ENCODE measurements at regions not wholly inside any gene's neighbourhood (a gene's known extent, or its start where the extent isn't known, plus 50 kb on each side); places are given as distances from the start of the nearest gene placed in this dataset.
"Not testable (repeated sequence)": the region's sequence is repeated elsewhere in the genome, so short reads cannot be mapped to it uniquely, and the experiment has no call there.

DNA sequence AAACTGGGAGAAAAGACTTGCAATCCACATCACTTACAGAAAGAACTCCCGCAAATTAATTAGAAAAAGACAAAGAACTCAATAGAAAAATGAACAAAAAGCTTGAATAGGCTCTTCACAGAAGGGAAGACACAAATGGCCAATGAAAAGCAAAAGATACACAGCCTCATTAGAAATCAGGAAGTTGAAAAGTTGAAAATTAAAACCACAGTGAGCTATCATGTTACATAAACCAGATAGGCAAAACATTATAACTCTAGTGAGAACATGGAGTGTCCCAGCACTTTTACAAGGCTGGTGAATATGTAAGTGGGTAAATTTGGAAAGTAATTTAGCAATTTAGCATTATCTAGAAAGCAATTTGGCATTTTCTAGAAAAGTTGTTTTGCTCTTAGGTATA lies 158.4 kb upstream of the RASSF8 start:
- Mint-ChIP-seq H3K4me3 (no peak overlapping the region), H3K4me1 (ENCODE audit: low read depth) (peaks cover 6% of the 10 kb centered on the region), H3K27me3 (ENCODE audit: low read depth) (no peaks in the 10 kb centered on the region), H3K9me3 (no peaks in the 10 kb centered on the region), H3K27ac (no peak overlapping the region), H3K36me3 (ENCODE audit: insufficient read depth in 2 of 2) (no peaks in the 10 kb centered on the region)
- ATAC-seq (replicated peaks in 1 of 2) (no peak), DNase-seq (no peak)

DNA sequence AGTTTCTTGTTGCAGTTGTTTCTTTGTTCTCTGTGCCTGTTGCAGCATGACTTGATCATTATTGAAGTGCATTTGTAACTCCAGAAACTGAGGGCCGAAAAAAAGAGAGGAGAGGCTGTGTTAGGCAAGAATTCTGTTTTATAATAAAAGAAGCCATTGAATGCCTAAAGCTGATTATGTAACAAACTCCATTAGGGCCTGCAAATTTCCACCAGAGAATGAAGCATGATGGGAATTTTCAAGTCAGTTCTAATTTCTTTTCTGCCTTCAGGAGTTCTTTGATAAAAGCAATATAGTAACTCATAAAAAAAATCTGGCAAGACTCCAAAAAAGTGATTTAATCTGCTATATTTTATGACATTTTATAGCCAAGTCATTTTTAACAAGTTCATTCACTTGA lies 156.7 kb upstream of the RASSF8 start:
- DNase-seq (no peak), ATAC-seq (replicated peaks in 1 of 2) (no peak)
- H3K4me3 Mint-ChIP-seq, result no peak overlapping the region
- no peaks in the 10 kb centered on the region for H3K27me3 Mint-ChIP-seq (ENCODE audit: low read depth)
- peaks cover 21% of the 10 kb centered on the region for H3K4me1 Mint-ChIP-seq (ENCODE audit: low read depth)
- H3K27ac Mint-ChIP-seq, result no peak overlapping the region
- no peaks in the 10 kb centered on the region for H3K36me3 Mint-ChIP-seq (ENCODE audit: insufficient read depth in 2 of 2)
- no peaks in the 10 kb centered on the region for H3K9me3 Mint-ChIP-seq

DNA sequence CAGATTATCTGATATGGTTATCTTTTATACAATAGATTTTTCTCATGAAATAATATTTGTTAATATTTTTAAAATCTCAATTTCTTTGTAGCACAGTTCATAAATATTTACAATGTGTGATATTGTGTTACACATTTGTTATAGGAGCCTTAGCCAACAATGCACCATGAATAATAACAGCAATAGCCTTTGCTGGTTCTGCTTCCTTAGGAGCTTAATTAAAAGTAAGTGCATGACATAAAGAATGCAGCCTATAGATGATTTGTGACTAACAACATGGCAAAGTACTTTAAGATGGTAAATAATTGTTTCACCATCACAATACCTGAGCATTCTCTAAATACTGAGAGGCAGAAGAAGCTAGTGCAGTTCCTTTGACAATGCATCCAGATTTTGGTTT lies 156.3 kb upstream of the RASSF8 start:
- H3K36me3 Mint-ChIP-seq (ENCODE audit: insufficient read depth in 2 of 2), result no peaks in the 10 kb centered on the region
- ATAC-seq (replicated peaks in 1 of 2), result no peak
- H3K27ac Mint-ChIP-seq, result no peak overlapping the region
- no peak for DNase-seq
- H3K9me3 Mint-ChIP-seq, result no peaks in the 10 kb centered on the region
- no peaks in the 10 kb centered on the region for H3K27me3 Mint-ChIP-seq (ENCODE audit: low read depth)
- H3K4me1 Mint-ChIP-seq (ENCODE audit: low read depth), result peaks cover 24% of the 10 kb centered on the region
- no peak overlapping the region for H3K4me3 Mint-ChIP-seq

DNA sequence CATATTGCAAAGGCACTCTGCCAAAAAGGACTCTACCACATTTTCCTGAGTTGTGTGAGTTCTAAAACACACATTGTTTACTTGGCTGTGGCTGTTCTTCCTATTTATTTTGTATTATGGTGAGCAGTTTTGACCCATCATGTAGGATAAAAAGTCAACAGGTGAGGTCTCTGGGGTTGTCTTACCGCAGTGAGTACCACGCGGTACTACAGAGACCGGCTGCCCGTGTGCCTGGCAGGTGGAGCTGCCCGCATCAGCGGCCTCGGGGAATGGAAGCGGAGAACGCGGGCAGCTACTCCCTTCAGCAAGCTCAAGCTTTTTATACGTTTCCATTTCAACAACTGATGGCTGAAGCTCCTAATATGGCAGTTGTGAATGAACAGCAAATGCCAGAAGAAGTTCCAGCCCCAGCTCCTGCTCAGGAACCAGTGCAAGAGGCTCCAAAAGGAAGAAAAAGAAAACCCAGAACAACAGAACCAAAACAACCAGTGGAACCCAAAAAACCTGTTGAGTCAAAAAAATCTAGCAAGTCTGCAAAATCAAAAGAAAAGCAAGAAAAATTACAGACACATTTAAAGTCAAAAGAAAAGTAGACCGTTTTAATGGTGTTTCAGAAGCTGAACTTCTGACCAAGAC lies 155.3 kb upstream of the RASSF8 start:
- peaks cover 30% of the 10 kb centered on the region for H3K4me1 Mint-ChIP-seq (ENCODE audit: low read depth)
- H3K27ac Mint-ChIP-seq; H3K4me3 Mint-ChIP-seq; H3K9me3 Mint-ChIP-seq; H3K36me3 Mint-ChIP-seq (ENCODE audit: insufficient read depth in 2 of 2); H3K27me3 Mint-ChIP-seq (ENCODE audit: low read depth); DNase-seq: not testable (repeated sequence)
- ATAC-seq (replicated peaks in 1 of 2), result peak; percentile 42 to 48

DNA sequence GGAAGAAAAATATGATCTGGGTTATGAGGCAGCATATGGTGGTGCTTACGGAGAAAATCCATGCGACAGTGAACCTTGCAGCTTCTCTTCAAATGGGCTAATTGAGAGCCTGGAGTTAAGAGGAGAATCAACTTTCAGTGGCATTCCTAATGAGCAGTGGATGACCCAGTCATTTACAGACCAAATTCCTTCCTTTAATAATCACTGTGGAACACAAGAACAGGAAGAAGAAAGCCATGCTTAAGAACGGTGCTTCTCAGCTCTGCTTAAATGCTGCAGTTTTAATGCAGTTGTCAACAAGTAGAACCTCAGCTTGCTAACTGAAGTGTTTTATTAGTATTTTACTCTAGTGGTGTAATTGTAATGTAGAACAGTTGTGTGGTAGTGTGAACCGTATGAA lies 154.2 kb upstream of the RASSF8 start:
- peaks cover 30% of the 10 kb centered on the region for H3K4me1 Mint-ChIP-seq (ENCODE audit: low read depth)
- not testable (repeated sequence) for ATAC-seq (replicated peaks in 1 of 2); H3K9me3 Mint-ChIP-seq; H3K27me3 Mint-ChIP-seq (ENCODE audit: low read depth); H3K4me3 Mint-ChIP-seq; DNase-seq; H3K27ac Mint-ChIP-seq; H3K36me3 Mint-ChIP-seq (ENCODE audit: insufficient read depth in 2 of 2)

DNA sequence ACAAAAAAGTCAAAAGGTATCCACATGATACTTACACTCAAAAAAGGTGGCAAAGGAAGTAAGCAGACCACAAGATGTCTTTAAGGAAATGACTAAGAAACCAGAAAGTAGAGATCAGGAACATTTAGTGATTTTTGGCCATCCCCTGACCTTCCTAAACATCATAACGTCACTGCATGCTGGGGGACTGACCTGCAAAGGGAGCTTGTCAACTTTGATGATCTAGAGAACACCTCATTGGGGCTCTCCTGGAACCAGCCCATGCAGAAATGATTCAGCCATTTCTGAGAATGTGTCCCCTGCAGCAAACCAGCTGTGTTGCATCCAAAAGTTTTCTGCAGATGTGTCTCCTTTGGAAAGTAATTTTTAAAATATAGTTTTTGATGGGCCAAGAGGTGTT lies 152.2 kb upstream of the RASSF8 start:
- Mint-ChIP-seq H3K27me3 (ENCODE audit: low read depth) (no peaks in the 10 kb centered on the region), H3K4me1 (ENCODE audit: low read depth) (peaks cover 26% of the 10 kb centered on the region), H3K4me3 (peak overlapping the region; percentile 31 to 56), H3K27ac (peak overlapping the region; percentile 65), H3K9me3 (peaks cover 2% of the 10 kb centered on the region in 2 donors), H3K36me3 (ENCODE audit: insufficient read depth in 2 of 2) (peaks cover 0 to 4% of the 10 kb centered on the region in 2 donors)
- DNase-seq (peak; percentile 11 to 57), ATAC-seq (replicated peaks in 1 of 2) (peak; percentile 92 to 97)

DNA sequence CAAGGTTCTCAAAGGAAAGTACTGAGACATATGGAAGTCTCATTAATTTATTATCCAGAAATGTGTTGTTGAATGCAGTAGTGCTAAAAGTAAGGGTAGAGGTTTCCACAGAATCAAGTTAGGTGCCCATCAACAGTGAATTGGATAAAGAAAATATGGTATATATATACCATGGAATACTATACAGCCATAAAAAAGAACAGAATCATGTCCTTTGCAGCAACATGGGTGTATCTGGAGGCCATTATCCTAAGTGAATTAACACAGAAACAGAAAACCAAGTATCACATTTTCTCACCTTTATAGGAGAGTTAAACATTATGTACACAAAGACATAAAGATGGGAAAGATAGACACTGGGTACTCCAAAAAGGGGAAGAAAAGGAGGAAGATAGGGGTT lies 149.9 kb upstream of the RASSF8 start:
- Mint-ChIP-seq H3K4me1 (ENCODE audit: low read depth) (peaks cover 43% of the 10 kb centered on the region), H3K9me3 (peaks cover 2% of the 10 kb centered on the region in 2 donors), H3K36me3 (ENCODE audit: insufficient read depth in 2 of 2) (peaks cover 0 to 4% of the 10 kb centered on the region in 2 donors), H3K27me3 (ENCODE audit: low read depth) (no peaks in the 10 kb centered on the region), H3K27ac (no peak overlapping the region), H3K4me3 (no peak overlapping the region)
- no peak for ATAC-seq (replicated peaks in 1 of 2)
- no peak for DNase-seq

DNA sequence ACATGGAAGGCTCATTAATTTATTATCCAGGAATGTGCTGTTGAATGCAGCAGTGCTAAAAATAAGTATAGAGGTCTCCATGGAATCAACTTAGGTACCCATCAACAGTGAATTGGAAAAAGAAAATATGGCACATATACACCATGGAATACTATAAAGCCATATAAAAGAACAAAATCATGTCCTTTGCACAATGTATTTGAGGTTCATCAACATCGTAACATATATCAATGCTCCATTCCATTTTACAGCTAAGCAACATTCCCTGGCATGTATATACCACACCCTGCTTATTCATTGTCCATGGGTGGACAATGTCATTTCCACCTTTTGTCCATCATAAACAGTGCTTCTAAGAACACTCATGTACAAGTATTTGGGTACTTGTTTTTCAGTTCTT lies 147.8 kb upstream of the RASSF8 start:
- H3K4me3 Mint-ChIP-seq, result no peak overlapping the region
- DNase-seq, result no peak
- no peak for ATAC-seq (replicated peaks in 1 of 2)
- H3K4me1 Mint-ChIP-seq (ENCODE audit: low read depth), result peaks cover 39% of the 10 kb centered on the region
- no peak overlapping the region for H3K27ac Mint-ChIP-seq
- H3K36me3 Mint-ChIP-seq (ENCODE audit: insufficient read depth in 2 of 2), result peaks cover 0 to 4% of the 10 kb centered on the region in 2 donors
- H3K27me3 Mint-ChIP-seq (ENCODE audit: low read depth), result no peaks in the 10 kb centered on the region
- peaks cover 2% of the 10 kb centered on the region in 2 donors for H3K9me3 Mint-ChIP-seq

DNA sequence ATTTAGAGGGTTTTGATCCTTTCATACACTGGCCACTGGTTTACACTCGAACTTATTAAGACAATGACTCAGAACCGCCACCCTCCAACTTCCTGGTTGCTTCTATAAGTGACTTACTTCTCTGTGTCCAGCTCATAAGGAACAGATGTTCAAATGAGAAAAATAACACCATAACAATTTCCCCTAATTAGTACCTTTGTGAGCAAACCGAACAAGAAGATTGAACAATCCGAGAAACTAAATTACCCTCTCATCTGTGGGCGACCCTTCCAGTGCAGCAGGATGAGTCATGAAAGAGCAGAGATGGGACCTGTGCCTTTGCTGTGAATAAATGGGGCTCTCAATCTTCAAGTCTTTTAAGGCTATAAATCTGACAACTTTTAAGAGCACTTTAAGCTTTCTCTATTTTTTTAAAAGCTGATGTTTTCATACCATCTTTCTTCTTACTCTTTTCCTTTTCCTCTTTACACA lies 146.8 kb upstream of the RASSF8 start:
- Mint-ChIP-seq H3K27ac (no peak overlapping the region), H3K27me3 (ENCODE audit: low read depth) (no peaks in the 10 kb centered on the region), H3K36me3 (ENCODE audit: insufficient read depth in 2 of 2) (peaks cover 0 to 4% of the 10 kb centered on the region in 2 donors), H3K4me3 (peak overlapping the region in 1 of 2 donors; percentile 12), H3K4me1 (ENCODE audit: low read depth) (peaks cover 29% of the 10 kb centered on the region), H3K9me3 (peaks cover 2% of the 10 kb centered on the region in 2 donors)
- DNase-seq, result peak in 1 of 2 donors; percentile 10
- ATAC-seq (replicated peaks in 1 of 2), result peak in 1 of 2 donors; percentile 77

DNA sequence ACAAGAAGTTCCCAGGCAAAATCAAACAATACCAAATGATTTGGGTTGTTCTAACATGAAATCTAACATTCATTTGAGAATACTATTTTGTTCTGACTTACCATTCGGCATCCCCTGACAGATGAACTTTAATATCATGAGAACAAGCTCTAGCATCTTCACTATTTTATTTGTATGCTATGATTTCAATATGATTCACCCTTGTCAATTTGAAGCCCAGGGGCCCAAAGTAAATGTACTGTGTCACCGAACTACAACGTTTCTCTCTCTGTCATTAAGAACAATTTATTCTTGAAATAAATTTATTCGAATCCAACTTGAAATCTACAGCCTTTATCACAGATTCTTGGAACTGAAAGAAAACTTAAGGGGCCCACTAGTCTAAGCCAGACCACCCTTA lies 146.2 kb upstream of the RASSF8 start:
- Mint-ChIP-seq H3K27me3 (ENCODE audit: low read depth) (no peaks in the 10 kb centered on the region), H3K27ac (no peak overlapping the region), H3K9me3 (peaks cover 2% of the 10 kb centered on the region in 2 donors), H3K4me1 (ENCODE audit: low read depth) (peaks cover 23% of the 10 kb centered on the region), H3K36me3 (ENCODE audit: insufficient read depth in 2 of 2) (peaks cover 0 to 4% of the 10 kb centered on the region in 2 donors), H3K4me3 (no peak overlapping the region)
- DNase-seq (no peak), ATAC-seq (replicated peaks in 1 of 2) (no peak)

DNA sequence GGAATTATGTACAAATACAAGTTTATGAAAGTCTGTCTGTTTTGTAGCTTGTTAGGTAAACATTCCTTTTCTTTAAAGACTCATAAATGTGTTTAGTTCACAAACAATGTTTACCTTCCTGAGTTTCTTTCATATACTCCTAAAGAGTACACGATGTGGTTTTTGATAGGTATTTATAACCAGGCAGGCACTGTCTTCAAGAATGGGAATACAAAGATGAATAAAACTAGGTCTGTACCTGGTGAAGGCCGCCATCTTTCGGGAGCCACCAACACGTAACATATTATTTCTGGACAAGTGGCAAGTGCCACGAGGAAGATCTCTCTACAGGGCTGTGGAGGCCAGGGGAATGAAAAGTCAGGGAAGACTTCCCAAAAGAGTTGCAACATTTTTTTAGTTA lies 144.6 kb upstream of the RASSF8 start:
- H3K36me3 Mint-ChIP-seq (ENCODE audit: insufficient read depth in 2 of 2), result peaks cover 0 to 3% of the 10 kb centered on the region in 2 donors
- no peak for ATAC-seq (replicated peaks in 1 of 2)
- H3K27ac Mint-ChIP-seq, result no peak overlapping the region
- H3K4me1 Mint-ChIP-seq (ENCODE audit: low read depth), result peaks cover 19% of the 10 kb centered on the region
- H3K9me3 Mint-ChIP-seq, result no peaks in the 10 kb centered on the region
- H3K4me3 Mint-ChIP-seq, result no peak overlapping the region
- H3K27me3 Mint-ChIP-seq (ENCODE audit: low read depth), result no peaks in the 10 kb centered on the region
- DNase-seq, result no peak

DNA sequence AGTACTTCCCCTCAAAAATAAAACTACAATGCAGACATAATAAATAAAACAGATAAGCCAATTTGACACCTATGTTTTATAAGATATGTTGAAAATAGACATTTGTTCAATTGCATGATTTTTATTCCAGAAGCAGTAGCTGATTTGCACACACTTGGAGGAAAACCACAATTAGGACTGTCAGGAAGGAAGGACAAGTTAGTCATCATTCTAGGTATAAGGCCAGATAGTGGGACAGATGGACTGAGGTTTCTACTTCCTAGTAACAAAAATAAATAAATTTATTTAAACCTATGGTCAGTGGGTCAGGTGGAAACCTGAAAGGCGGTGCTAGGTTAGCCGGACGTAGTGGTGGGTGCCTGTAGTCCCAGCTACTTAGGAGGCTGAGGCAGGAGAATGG lies 141.8 kb upstream of the RASSF8 start:
- H3K27me3 Mint-ChIP-seq (ENCODE audit: low read depth), result no peaks in the 10 kb centered on the region
- no peak overlapping the region for H3K4me3 Mint-ChIP-seq
- ATAC-seq (replicated peaks in 1 of 2), result no peak
- no peaks in the 10 kb centered on the region for H3K9me3 Mint-ChIP-seq
- H3K36me3 Mint-ChIP-seq (ENCODE audit: insufficient read depth in 2 of 2), result no peaks in the 10 kb centered on the region
- no peak overlapping the region for H3K27ac Mint-ChIP-seq
- H3K4me1 Mint-ChIP-seq (ENCODE audit: low read depth), result peaks cover 13% of the 10 kb centered on the region
- no peak for DNase-seq

DNA sequence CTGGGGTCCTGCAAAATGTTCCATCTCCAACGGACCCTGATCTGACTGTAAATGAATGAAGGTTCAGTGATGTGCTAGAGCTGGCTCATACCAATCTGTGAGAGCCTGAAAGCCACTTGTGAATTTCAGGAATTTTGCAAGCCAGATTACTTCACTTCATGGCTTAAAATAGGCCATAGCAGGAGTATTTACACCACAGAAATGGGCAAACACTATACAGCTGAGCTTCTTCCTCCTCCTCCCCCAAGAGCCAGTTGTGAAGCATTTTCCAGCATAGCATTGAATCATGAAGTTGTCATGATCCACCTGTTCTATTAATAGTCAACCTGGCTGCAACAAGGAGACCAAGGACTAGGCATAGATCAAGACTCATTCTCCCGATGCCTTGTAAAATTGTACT lies 141.3 kb upstream of the RASSF8 start:
- DNase-seq (no peak), ATAC-seq (replicated peaks in 1 of 2) (no peak)
- no peaks in the 10 kb centered on the region for H3K36me3 Mint-ChIP-seq (ENCODE audit: insufficient read depth in 2 of 2)
- peaks cover 8% of the 10 kb centered on the region for H3K4me1 Mint-ChIP-seq (ENCODE audit: low read depth)
- no peaks in the 10 kb centered on the region for H3K27me3 Mint-ChIP-seq (ENCODE audit: low read depth)
- H3K27ac Mint-ChIP-seq, result no peak overlapping the region
- no peaks in the 10 kb centered on the region for H3K9me3 Mint-ChIP-seq
- no peak overlapping the region for H3K4me3 Mint-ChIP-seq

All from activated T-cell treated with anti-CD3 and anti-CD28 coated beads, Interleukin-2, amount 50 U/mL, for 72 hours (primary cell).